EL (cell line): ENCODE measurements at regions not wholly inside any gene's neighbourhood (a gene's known extent, or its start where the extent isn't known, plus 50 kb on each side); places are given as distances from the start of the nearest gene placed in this dataset.

Source experiments
- DNase-seq: peaks from one replicate; pipeline ENCODE4 v3.0.0-alpha.2; 2016

DNA sequence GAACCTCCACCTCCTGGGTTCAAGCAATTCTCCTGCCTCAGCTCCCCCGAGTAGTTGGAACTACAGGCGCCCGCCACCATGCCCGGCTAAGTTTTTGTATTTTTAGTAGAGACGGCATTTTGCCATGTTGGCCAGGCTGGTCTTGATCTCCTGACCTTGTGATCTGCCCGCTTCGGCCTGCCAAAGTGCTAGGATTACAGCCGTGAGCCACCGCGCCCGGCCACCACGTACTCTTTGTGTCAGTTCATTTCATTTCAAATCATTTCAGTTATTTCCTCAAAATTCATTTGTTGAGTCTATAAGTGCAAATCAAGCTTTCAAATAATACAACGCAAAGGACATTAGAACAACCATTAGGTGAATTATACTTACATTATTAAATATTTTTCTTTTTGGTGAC lies 943.8 kb downstream of the TYW1 start:
- no peak for DNase-seq

DNA sequence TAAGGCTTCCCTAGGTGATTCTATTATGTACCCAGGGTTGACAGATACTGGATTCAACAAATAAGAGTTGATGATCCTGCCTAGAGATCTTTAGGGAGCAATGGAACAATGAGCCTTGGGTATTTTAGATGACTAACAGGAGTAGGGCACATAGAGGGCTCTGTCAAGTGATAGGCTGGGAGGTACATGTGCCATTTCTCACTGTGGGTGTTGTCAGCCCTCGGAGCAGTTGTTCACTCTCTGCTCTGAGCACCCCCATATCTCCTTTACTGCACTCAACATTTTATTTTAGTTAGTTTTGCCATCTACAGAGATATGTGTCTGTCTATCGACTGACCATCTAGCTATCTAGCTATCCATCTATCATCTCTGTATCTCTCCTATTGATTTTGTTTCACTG lies 950.6 kb downstream of the TYW1 start:
- no peak for DNase-seq

DNA sequence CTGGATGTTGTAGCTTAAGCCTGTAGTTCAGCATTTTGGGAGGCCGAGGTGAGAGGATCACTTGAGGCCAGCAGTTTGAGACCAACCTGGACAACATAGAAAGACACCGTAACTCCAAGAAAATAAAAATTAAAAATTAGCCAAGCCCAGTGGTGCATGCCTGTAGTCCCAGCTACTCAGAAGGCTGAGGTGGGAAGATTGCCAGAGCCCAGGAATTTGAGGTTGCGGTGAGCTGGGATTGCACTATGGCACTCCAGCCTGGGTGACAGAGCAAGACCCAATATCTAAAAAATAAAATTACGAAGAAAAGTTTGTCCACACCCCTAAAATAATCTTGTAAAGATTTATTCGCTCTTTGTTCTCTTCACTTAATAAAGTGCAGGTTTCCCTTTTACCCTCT lies 951.0 kb downstream of the TYW1 start:
- no peak for DNase-seq

DNA sequence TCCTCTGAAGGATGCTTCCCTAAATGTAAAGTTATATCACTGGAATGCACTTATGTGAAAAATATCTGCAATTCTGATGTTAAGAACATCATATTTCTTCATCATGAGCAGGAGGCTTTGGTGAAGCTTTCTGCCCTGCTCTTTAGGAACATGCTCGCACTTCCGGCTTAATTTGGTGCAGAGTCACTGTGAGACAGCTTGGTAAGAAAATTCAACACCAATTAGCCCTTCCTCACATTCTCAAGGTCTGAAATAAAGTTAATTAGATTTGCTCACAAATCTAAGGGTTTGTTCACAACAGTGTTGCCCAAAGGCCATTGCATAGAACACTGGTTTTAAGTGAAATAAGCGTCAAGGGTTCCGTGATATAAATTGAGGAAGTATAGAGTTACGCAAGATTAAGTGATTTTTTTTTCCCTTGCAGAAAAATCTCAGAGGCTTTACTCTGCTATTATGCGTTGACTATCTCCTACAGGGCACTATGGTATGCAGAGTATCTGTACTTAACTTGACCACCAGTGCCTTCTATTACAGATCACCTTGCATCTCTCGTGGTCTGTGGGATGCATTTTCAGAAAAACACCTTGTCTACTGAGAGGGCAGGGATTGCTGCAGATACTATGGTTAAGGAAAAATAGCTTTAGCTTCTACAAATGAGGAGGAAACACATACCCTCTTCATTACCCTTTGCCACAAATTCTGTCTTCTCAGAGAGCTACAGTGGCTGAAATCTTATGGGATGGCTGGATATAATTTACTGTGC lies 953.9 kb downstream of the TYW1 start:
- no peak for DNase-seq

DNA sequence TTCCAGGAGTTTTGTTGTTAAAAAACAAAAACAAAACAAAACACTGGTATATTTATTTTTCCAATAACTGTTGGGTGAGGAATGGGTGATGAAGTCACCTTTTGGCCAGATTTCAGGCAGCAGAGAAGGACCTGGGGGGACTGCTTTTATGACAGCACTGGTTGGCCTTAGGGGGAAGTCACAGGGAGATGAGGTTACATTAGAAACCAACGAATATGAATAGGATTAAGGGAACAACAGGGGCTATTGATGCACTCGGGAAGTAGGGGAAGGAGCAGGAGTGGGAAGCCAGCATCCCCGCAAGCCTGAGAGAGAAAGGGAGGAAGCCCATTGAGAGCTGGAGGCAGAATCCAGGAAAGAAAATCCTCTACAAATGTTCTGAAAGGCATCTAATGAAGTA lies 958.4 kb downstream of the TYW1 start:
- no peak for DNase-seq

DNA sequence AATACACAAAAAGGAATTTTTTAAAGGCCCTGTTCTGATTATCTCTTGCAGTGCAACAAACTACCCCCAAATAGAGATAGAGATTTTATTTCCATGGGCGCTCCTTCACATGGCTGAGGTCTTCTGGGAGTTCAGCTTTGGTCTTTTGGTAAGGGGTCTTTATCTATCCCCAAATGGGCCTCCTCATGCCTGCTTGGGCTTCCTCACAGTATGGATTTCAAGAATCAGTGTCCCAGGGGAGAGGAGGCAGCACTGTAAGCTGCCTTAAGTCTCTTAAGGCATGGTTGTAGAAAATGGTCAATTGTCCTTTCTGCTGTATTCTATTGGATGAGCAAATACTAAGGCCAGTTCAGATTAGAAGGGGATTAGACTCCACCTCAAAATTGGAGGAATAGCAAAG lies 966.2 kb downstream of the TYW1 start:
- DNase-seq, result no peak

DNA sequence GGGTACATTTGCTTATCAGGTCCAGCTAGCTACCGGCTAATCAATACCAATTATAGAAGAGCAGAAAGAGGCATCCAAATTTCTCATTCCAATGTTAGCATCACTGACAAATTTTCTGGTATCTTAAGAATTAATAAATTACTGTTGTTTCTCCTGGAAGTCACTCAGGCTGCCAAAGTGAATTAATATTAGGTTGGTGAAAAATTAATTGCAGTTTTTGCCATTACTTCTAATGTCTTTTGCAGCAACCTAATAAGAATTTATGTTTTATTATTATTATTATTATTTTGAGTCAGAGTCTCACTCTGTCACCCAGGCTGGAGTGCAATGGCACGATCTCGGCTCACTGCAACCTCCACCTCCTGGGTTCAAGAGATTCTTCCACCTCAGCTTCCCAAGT lies 979.9 kb downstream of the TYW1 start:
- no peak for DNase-seq

DNA sequence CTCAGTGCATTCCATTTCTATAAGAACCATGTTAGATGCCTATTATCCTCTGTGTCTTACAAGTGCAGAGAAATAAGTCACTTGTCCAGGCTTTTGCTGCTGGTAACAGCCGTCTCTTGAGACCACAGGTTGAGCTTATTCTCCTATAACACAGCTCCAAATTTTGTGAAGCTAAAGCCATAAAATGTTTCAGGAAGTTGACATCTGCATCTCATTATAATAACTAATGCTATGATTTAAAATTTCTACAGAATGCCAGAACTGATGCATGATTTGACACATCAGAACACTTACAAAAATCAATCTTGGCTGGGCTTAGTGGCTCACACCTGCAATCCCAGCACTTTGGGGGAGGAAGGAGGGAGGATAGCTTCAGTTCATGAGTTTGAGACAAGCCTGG lies 986.9 kb downstream of the TYW1 start:
- DNase-seq, result no peak

DNA sequence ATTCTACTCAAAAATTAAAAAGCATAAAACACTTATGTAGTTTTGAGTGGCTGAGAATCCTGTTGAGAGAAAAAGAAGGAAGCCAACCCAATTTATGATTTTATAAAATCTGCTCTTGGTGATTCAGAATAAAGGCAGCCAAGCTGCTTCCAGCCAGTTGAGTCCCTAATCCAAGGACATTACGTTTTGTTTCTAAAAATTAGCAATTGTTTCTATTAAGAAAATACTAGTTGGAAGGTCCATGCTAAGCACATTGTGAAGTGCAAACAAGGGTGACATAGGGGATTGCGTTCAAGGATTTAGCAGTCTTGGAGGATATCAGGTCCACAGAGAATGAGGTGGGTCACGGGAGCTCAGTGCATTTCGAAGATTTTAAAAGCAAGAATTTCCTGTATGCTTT lies 987.7 kb downstream of the TYW1 start:
- no peak for DNase-seq

DNA sequence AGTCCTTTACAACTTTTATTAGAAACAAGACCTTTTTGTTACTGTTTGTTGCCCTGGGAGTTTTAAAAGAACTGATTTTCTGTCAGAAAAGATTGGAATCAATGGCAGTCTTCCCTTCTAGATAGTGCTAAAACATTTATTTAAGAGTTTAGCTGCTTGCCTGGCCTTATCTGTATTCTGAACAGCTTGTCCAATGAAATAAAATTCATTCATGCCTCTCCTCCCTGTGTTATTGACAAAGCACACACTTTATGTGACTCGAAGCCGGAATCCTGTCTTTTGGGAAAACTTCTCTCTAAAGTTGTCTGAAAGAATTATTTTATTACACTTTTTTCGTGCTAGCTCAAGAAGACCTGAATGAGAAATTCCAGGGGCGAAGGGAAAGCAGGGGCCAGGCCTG lies 992.5 kb downstream of the TYW1 start:
- DNase-seq, result no peak

DNA sequence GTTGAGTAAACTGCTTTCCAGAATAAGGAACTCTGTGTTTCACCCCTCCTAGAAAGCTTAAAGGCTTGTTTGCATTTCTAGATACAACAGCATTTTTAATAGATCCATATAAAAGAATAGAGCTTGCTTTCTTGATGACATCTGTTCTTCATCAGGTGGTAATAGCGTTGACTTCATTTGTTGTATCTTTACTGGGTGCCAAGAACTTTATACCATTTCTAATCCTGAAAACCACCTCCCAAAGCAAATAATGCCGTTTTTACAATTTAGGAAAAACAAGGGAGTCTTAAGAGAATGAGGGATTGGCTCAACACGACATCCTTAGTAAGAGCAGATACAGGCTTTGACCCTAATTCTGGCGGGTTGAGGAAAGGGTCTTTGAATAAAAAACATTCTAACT lies 993.4 kb downstream of the TYW1 start:
- DNase-seq, result no peak

DNA sequence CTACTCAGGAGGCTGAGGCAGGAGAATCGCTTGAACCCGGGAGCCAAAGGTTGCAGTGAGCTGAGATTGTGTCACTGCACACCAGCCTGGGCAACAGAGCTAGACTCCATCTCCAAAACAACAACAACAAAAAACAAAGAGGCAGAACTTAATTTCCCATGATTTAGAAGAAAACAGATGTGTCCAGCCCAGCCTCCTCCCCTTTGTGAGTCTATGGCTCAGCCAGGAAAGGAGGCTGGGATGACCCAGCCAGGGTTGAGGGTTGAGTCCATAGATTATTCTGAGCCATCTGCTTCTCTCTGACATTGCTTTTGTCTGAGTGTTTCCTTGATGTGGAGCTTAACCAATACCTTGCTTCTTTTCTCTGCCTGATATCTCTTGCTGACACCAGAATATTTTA lies 994.1 kb downstream of the TYW1 start:
- no peak for DNase-seq

DNA sequence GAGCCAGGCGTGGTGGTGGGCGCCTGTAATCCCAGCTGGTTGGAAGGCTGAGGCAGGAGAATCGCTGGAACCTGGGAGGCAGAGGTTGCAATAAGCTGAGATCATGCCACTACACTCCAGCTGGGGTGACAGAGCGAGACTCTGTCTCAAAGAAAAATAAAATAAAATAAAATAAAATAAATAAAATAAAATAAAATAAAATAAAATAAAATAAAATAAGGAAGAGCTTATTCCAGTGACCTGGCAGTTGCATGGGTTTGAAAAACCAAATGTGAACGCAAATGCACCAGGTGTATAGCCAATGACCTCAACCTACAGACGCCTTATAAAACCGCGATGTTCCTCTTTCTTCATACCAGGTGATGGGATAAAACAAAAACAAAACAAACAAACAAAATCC lies 995.7 kb downstream of the TYW1 start:
- DNase-seq, result no peak

DNA sequence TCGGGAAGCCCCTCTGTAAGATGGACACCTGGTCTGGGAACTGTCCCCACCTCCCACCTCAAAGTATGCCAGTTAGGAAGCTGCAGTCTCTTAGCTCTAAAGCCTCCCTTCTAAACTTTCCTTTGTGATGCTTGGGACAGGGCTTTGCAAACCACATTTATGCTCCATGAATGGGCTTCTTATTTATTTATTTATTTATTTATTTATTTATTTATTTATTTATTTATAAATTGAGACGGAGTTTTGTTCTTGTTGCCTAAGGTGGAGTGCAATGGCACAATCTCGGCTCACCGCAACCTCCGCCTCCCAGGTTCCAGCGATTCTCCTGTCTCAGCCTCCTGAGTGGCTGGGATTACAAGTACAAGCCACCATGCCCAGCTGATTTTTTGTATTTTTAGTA lies 1009.4 kb downstream of the TYW1 start:
- no peak for DNase-seq

DNA sequence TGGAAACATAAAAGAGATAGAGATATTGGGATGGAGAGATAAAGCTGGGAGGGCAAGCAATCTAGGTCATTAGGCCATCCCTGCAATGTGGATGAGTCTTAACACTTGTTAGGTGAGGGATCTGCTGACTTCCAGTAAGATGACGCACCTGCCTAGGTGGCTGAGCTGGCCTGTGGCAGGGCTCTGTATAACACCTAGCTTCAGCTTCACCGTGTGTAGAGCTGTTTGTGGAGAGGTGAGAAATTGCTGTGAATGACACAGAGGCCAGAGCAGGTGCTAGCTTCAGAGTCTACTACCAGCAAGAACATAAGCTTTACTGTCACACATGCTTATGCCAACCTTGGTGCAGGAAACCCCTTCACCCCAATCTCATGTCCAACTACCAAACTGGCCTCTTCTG lies 1010.0 kb downstream of the TYW1 start:
- DNase-seq, result no peak

DNA sequence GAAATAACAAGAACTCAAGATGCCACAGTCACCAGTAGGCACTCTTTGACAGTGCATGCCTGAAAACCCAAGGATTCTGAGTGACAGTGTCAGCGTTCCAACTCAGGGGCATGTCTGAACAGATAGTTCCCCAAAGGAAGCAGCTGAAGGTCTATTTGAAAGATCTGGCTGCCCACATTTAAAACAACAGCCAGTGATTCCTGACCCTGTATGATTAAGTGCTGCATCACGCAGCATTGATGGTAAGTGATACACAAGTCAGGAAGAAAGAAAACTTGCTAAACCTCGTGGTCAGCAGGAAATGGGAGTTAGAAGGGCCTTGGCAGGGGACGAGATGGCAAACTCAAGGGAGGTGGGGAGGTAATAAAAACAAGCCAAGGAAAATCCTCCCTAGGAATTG lies 1013.1 kb downstream of the TYW1 start:
- DNase-seq, result no peak

DNA sequence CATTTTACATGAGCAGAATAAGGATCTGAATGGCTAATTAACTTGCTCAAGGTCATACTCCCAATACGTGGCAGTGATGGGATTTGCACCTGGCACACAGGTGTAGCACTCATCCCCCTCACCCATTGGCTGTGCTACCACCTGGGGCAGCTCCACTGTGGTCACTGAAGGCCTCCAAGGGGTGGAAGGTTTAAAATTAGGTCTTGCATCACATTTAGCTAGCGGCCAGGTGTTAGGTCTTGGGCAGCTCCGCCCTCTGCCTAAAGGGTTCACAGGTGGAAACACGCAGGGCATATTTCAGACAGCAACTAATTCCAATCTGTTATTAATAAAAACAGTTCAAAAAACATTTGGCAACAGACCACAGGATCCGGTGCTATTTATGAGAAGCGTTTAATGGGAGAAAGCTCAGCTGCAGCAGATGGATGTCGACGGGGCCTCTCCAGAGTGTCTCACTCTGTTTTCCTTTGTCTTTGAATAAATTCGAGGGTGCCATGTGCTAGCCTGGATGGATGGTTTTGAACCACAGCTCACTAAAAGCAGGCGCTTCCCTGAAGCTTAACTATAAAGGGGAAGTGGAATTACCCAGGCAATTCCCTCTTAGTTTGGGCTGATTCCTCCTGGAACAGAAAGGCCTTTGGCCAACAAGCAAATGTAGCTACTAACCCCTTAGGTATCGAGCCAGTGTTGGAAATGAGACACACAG lies 1017.6 kb downstream of the TYW1 start:
- no peak for DNase-seq

DNA sequence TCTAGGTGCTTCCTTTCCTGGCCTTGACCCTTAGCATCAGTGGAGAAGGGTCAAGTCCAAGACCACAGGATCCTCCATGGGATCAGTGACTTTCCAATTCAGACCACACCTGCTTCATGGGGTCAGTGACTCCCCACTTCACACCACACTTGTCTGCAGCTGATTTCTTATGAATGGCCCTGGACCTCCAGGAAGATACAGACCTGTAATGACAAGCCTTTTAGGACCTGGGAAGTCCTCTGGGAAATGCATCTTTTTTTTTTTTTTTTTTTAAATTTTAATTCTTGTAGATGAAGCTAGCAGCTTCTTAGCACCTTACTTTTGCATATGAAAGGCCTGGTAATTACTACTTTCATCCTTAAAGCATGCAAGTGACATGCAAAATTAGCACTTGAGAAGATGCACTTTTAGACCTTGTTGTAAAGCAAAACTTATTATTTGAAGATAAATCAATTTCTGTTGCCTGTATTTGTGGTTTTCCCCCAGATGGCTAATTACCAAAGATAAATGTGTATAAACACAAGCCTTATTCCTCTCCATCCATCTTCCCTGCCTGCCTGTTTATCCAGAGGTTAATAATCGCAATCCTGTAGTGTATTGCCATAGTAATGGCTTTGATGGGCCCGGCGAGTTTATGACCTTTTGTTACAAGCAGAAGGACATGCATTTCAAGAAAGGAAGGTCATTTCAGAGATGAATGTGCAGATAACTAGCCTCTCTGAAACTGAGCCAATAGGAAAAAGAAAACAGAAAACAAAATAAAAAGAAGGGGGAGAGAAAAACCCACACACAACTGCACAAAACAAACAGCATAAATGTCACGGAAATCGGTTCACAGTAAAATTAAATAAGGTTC lies 1018.7 kb downstream of the TYW1 start:
- no peak for DNase-seq

DNA sequence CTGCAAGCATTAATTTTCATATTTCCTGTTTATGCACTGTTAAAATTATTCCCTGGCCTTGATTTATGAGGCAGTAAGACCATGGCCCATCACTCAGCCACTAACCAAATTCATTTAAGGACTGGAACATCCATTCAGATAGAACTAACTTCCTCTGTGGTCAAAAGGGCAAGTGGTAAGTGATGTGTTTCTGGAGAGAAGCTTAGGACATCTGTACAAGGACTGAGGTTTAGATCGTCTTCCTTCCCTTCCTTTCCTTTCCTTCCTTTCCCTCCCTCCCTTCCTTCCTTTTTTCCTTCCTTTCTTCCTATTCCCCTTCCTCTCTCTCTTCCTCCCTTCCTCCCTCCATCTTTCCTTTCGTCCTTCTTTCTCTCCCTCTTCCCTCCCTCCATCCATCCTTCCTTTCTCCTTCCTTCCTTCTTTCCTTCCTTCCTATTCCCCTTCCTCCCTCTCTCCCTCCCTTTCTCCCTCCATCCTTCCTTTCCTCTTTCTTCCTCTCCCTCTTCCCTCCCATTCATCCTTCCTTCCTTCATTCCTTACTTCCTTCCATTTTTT lies 1019.4 kb downstream of the TYW1 start:
- DNase-seq, result no peak

DNA sequence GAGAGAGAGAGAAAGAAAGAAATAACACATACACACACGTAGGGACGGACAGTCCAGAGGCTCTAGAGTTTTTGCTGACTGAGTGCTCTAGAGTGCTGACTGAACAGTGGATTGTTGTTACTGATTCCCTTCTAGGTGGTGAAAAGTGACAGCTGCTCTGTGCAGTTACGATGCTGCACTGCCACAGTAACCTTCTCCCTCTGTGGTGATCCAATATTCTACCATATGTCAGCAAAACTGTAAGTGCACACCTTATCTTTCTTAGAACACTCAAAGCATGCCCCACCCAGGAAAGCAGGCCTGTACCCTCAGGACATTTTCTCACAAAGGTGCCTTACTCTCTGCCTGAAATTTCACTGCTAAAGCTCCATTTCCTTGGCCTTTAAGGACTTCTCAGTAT lies 1023.5 kb downstream of the TYW1 start:
- no peak for DNase-seq

DNA sequence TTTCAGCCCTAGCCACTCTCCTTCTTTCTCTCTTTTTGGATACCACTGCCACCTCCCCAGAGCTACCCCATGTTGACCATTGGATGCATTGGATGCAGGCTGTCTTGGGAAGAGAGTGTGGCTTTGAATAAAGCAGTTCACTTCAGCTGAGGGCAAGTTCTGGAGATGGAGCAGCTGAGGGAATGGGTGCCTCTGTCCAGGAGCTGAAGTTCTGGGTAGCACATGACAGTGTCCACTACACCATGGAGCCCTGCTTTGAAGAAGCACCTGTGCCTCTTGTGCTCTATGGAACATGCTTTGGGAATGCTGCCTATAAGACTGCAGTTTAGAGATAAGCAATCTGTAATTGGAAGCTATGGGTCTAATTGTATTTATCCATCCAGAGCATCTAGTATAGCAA lies 1028.7 kb downstream of the TYW1 start:
- DNase-seq, result no peak

DNA sequence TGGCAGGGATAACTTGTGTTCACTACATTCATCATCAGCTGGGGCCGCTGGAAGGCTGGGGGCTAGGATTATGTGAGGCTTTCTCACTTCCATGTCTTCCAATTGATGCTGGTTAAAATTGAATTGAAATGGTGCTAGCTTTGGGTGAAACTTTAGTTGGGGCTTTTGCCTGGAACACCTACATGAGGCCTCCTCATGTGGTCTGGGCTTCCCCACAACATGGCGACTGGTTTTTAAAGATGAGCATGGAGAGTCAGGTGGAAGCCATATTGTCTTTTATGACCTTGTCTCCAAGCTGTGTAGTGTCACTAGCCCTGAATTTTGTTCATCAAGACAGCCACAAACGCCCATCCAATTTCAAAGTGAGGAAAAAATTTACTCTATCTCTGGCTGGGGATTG lies 1033.9 kb downstream of the TYW1 start:
- no peak for DNase-seq

DNA sequence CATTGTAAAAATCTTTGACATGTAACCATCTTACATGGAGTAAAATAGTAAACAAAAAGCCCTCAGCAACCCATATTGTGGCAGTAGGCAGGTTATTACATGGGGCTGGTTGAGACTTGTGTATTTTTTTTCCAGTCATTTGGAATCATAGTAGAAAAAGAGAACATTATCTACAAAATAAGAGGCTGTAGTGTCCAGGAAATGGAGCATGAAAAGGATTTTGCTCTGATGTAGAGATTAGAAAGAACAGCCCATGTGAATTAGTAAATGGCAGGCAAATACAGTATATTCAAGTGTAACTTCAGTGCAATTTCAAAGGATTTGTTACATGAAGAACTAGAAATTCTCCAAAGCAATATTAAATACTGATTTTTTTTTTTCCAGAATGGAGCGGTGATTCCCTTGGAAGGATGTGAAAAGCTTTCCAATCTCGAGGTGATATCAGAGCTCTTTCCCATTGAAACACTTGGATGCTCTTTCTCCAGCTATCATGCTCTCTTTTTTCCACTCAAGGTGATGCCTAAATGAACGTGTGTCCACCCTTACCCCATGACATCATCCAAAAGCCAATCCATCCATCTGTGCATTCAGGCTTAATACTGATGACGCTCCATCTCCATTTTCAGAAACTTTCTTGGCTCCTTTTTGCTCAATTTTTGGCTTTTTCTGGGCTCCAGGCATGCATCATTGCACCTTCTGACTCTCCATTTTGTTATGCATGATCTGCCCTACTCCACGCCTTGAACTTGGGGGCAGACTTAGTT lies 1034.7 kb downstream of the TYW1 start:
- no peak for DNase-seq
